ENCODE measurements at regions not wholly inside any gene's neighbourhood (a gene's known extent, or its start where the extent isn't known, plus 50 kb on each side); places are given as distances from the start of the nearest gene placed in this dataset.

GRCh38 chr21:22585558-22585957 lies 1587.3 kb downstream of the NCAM2 start (continued):
- no peak for TF ChIP-seq IKZF1 (conservative IDR thresholded peaks at IDR 0.05)
- TF ChIP-seq BRCA1 (IDR thresholded peaks at IDR 0.05; ENCODE audit: low read depth, low read length) = no peak
- TF ChIP-seq MAX (IDR thresholded peaks at IDR 0.05; ENCODE audit: low read depth, low read length) = no peak
- TF ChIP-seq HDAC6 (IDR thresholded peaks at IDR 0.05; ENCODE audit: unreplicated experiment) = no peak
- no peak for TF ChIP-seq BCL3 (IDR thresholded peaks at IDR 0.05; ENCODE audit: borderline replicate concordance, insufficient read depth, low read depth, low read length, poor library complexity, severe bottlenecking)
- no peak for TF ChIP-seq PRDM15 (CRISPR knock-in tag; IDR thresholded peaks at IDR 0.05)
- TF ChIP-seq GATAD2B (conservative IDR thresholded peaks at IDR 0.05; ENCODE audit: low read depth) = no peak
- no peak for TF ChIP-seq USF1 (IDR thresholded peaks at IDR 0.05; ENCODE audit: borderline replicate concordance, extremely low read length, insufficient read depth, low read depth, low read length)
- TF ChIP-seq NR2C2 (IDR thresholded peaks at IDR 0.05; ENCODE audit: borderline replicate concordance, control insufficient read depth, insufficient read length, low read depth) = no peak
- no peak for TF ChIP-seq BHLHE40 (IDR thresholded peaks at IDR 0.05; ENCODE audit: borderline replicate concordance in 1 of 2, low read depth in 2 of 2, low read length in 1 of 2)
- TF ChIP-seq POU2F2 (IDR thresholded peaks at IDR 0.05; ENCODE audit: borderline replicate concordance, low read depth, low read length) = no peak
